ENCODE measurements at regions not wholly inside any gene's neighbourhood (a gene's known extent, or its start where the extent isn't known, plus 50 kb on each side); places are given as distances from the start of the nearest gene placed in this dataset.

DNA sequence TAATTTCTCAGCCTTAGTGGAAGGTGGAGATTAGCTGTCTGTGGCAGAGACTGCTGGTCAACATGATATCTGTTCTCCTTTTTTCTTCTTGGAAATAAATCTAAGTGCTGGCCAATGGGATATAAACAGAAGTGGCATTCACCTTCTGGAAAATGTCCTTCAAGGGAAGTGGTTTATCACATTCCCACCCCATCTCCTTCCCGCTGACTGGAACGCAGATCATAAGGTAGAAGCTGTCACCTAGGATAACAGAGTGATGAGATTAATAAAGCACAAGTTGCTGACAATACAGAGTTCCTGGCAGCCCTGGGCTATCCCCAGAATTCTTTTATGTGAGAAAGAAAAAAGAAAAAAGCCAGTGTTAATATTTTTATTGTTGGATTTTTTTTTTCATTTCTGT, 109.7 kb upstream of the OSMR start:
- TF ChIP-seq POLR2A (IDR thresholded peaks at IDR 0.05; ENCODE audit: low read length) (no peak), GATA1 (IDR thresholded peaks at IDR 0.05; ENCODE audit: low read depth, low read length) (no peak)

Data from erythroblast (primary cell).